ENCODE measurements at regions not wholly inside any gene's neighbourhood (a gene's known extent, or its start where the extent isn't known, plus 50 kb on each side); places are given as distances from the start of the nearest gene placed in this dataset.

- TF ChIP-seq CTCF (IDR thresholded peaks at IDR 0.05; ENCODE audit: insufficient read depth, low read length, severe bottlenecking) = no peak
- DNase-seq (ENCODE audit: low read depth) (no peak), FAIRE-seq (no peak)
- Histone ChIP-seq H3K27me3 (ENCODE audit: control insufficient read depth, insufficient read depth, low read length) (no peaks in the 10 kb centered on the region), H3K36me3 (ENCODE audit: control insufficient read depth, insufficient read depth, low read length) (no peaks in the 10 kb centered on the region), H3K4me3 (ENCODE audit: low read depth, low read length) (no peak overlapping the region)
Observed at GRCh38 chr12:13538136-13538535, 341.6 kb downstream of the EMP1 start.

GRCh38 chr12:13537623-13538022, 341.1 kb downstream of the EMP1 start:
- DNase-seq (ENCODE audit: low read depth) = no peak
- no peak for FAIRE-seq
- Histone ChIP-seq H3K27me3 (ENCODE audit: control insufficient read depth, insufficient read depth, low read length) (no peaks in the 10 kb centered on the region), H3K36me3 (ENCODE audit: control insufficient read depth, insufficient read depth, low read length) (no peaks in the 10 kb centered on the region), H3K4me3 (ENCODE audit: low read depth, low read length) (no peak overlapping the region)
- no peak for TF ChIP-seq CTCF (IDR thresholded peaks at IDR 0.05; ENCODE audit: insufficient read depth, low read length, severe bottlenecking)

- DNase-seq (ENCODE audit: low read depth) = no peak
- no peak overlapping the region for H3K4me3 ChIP-seq (ENCODE audit: low read depth, low read length)
- H3K36me3 ChIP-seq (ENCODE audit: control insufficient read depth, insufficient read depth, low read length) = no peaks in the 10 kb centered on the region
- TF ChIP-seq CTCF (IDR thresholded peaks at IDR 0.05; ENCODE audit: insufficient read depth, low read length, severe bottlenecking) = no peak
- FAIRE-seq = no peak
- no peaks in the 10 kb centered on the region for H3K27me3 ChIP-seq (ENCODE audit: control insufficient read depth, insufficient read depth, low read length)
Observed at GRCh38 chr12:13536219-13536910, 339.8 kb downstream of the EMP1 start.

GRCh38 chr12:13534645-13535398, 338.3 kb downstream of the EMP1 start:
- Histone ChIP-seq H3K36me3 (ENCODE audit: control insufficient read depth, insufficient read depth, low read length) (no peaks in the 10 kb centered on the region), H3K4me3 (ENCODE audit: low read depth, low read length) (no peak overlapping the region), H3K27me3 (ENCODE audit: control insufficient read depth, insufficient read depth, low read length) (no peaks in the 10 kb centered on the region)
- DNase-seq (ENCODE audit: low read depth) (peak; percentile 32), FAIRE-seq (no peak)
- peak; percentile 95 for TF ChIP-seq CTCF (IDR thresholded peaks at IDR 0.05; ENCODE audit: insufficient read depth, low read length, severe bottlenecking)

- FAIRE-seq (no peak), DNase-seq (ENCODE audit: low read depth) (no peak)
- no peaks in the 10 kb centered on the region for H3K36me3 ChIP-seq (ENCODE audit: control insufficient read depth, insufficient read depth, low read length)
- H3K27me3 ChIP-seq (ENCODE audit: control insufficient read depth, insufficient read depth, low read length) = no peaks in the 10 kb centered on the region
- TF ChIP-seq CTCF (IDR thresholded peaks at IDR 0.05; ENCODE audit: insufficient read depth, low read length, severe bottlenecking) = no peak
- no peak overlapping the region for H3K4me3 ChIP-seq (ENCODE audit: low read depth, low read length)
Observed at GRCh38 chr12:13534242-13534641, 337.7 kb downstream of the EMP1 start.

Data from bronchial epithelial cell (primary cell).